HG02840 (cell line): ENCODE measurements at regions not wholly inside any gene's neighbourhood (a gene's known extent, or its start where the extent isn't known, plus 50 kb on each side); places are given as distances from the start of the nearest gene placed in this dataset.
"Not testable (repeated sequence)": the region's sequence is repeated elsewhere in the genome, so short reads cannot be mapped to it uniquely, and the experiment has no call there.

Source experiments
- ATAC-seq: cut with Tn5 transposase; IDR thresholded peaks from one replicate; pipeline ENCODE4 v1.9.1; 2021; ENCODE audit warnings: mild to moderate bottlenecking, moderate library complexity, moderate number of reproducible peaks; ENCODE audit not compliant: unreplicated experiment, low FRiP score

DNA sequence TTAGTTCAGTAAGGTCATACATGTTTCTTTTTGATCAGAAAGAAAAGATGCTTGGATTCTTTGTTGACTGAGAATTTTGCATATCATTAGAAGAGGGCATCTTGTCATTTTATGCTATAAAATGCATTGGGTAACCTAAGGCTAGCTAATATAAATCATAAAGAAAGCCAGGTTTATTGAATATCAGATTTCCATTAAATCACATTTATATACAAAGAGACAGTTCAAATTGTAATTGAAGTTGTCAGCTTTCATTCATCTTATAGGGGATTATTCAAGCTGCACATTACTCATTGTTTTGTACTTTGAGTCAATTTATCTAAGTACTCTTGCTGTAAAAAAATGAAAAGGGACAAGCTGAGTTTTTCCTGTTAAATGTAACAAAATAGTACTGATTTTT lies 259.1 kb upstream of the CDH12 start:
- no peak for ATAC-seq

DNA sequence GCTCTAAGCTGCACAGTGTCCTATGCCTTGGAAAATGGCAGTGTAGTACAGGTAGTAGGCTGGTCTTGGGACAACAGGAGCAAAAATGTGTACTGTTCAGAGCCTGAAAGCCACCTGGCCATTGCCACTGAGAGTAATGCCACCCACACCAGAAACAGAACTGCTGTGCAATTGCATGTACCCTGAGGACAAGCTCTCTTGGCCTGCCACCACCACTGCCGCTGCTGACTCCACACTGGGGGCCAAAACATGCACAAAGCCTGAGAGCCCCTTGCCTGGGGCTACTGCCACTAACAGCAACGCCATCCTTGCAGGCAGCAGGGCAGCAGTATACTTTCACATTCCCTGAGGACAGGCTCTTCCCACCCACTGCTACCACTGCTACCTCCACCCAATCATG lies 251.9 kb upstream of the CDH12 start:
- ATAC-seq = no peak

DNA sequence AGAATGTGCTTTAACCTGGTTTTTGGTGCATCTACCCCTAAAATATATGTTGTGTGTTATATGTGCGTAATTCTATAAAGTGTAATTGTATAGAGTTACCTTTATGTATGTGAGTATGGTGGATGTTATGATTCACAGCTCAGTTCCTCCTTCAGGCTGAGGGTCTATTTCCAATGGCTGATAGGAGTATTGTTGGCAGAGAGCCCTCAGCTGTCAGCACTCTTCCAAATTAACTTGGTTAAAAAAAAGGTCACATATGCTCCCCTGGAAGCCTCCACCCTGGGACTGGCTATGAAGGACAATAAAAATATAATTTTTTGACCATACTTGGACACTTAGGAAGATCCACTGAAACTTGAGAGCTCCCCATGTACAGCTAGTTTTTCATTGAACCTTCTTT lies 250.4 kb upstream of the CDH12 start:
- ATAC-seq = no peak

DNA sequence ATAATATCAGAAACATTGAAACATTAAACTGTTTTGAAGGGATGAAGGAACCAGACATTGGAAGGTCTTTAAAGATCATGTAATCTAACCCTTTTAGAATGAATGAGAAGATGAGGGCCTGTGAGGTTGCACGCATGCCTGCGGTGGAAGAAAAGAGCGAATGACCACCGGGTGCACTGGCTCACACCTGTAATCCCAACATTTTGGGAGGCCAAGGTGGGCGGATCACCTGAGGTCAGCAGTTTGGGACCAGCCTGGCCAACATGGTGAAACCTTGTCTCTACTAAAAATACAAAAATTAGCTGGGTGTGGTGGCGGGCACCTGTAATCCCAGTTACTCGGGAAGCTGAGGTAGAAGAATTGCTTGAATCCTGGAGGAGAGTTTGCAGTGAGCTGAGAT lies 242.3 kb upstream of the CDH12 start:
- ATAC-seq = not testable (repeated sequence)

DNA sequence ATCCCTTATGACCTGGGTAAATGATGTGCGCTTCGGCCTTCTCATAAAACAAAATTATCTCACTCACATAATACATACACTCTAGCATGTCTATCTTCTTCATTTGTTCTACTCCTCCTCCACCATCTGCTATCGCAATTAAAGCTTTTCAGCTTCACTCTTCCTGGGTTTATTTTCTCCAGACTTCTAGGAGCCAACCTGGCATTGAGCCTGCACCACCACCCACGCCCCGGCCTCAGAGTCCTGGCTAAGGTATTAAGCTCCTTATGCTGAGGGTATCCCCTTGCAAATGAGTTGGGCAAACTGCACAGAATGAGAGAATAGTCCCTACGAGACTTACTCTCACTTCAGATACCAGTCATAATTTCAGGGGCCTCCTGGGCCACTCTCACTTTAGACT lies 236.1 kb upstream of the CDH12 start:
- no peak for ATAC-seq

DNA sequence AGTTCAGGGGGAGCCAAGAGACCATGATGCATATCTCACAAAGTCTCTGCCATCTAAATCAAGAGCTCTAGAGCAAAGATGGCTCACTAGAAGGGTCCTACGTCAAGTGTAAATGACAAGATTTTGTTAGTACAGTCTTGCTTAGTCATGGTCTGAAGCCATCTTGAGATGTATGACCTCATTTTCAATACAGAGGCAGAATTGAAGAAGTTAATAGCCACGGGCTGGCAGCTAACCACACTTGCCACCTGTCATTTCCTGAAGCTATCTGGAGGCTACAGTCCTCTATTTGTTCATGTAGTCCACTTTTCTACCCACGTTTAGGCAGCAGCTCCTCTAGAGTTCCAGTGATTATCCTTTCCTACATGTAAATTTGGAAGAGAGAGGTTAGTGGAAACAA lies 231.7 kb upstream of the CDH12 start:
- ATAC-seq = no peak

DNA sequence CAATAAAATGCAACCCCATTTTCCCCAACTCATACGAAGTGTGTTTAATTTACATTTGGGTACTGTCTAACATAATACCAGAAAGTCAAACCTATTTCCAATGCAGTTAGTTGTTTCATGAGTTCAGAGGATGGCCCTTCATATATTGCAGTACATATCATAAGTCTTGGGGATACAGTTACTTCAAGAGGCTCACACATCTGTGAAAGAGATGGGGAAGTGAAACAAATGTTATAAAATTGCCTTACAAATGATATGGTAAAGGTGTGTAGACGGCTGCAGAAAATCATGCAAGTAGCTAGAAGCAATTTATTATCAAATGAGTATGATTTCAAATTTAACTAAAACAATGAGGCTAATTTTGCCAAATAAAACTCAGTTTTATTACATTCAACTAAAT lies 219.0 kb upstream of the CDH12 start:
- ATAC-seq = no peak

DNA sequence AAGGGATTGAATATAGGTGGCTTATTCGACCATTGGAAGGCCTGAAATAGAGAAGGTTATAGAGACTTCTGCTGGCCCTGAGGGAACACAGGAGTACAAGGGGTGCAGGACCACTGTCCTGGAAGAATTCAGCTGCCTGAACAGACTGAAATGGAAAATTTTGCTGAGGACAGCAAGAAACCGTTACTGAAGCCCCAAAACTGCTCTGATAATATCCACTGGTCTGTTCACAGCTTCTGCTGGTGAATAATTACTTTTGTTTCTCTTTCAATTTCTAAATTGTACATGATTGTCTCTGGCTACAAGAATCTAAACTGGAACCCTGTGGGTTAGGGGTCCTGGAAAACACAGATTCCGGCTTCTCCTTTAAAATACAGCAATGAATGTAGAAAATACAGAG lies 218.5 kb upstream of the CDH12 start:
- ATAC-seq = no peak

DNA sequence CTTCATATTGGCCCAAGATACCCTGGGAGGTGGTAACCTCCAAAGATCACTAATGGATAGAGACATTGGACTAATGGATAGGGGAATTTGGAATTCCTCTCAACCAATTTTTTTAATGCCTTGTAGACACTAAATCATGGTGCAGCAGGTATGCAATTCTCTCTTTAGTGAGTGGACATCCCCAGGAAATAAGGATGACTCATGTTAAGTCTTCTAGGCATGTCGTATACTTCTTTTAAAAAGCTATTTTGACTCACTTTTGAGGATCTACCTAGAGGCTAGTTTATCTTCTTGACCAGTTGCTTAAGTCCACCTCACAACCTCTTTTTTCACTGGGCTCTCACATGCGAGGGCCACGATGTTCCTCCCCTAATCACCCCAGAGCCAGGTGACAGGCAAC lies 211.6 kb upstream of the CDH12 start:
- ATAC-seq = no peak

DNA sequence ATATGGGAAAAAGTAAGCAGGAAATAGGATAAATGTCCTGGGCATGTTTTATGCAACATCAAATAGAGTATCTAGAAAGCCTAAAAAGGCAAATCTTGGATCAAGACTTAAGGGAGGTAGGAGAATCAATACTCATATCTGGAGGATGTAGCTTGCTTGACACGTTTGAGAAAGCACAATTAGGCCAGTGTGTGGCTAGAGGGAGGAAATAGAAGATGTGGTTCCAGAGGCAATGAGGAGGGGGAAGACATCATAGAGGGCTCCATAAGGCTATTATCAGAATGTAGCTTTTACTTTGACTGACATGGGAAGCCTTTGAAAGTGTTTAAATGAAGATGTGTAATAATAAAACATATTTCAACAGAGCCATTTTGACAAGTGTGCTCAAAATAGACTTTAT lies 200.7 kb upstream of the CDH12 start:
- ATAC-seq = no peak

DNA sequence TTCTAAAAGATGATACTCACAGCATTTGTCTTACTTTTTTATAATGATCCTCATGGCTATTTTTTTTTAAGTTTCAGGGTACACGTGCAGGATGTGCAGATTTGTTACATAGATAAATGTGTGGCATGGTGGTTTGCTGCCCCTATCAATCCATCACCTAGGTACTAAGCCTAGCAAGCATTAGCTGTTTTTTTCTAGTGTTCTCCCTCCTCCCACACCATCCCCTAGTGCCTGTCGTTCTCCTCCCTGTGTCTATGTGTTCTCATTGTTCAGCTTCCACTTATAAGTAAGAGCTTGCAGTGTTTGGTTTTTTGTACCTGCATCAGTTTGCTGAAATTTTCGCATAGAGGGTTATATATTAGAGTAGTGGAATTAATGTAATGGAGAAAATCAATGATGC lies 189.1 kb upstream of the CDH12 start:
- ATAC-seq = no peak

DNA sequence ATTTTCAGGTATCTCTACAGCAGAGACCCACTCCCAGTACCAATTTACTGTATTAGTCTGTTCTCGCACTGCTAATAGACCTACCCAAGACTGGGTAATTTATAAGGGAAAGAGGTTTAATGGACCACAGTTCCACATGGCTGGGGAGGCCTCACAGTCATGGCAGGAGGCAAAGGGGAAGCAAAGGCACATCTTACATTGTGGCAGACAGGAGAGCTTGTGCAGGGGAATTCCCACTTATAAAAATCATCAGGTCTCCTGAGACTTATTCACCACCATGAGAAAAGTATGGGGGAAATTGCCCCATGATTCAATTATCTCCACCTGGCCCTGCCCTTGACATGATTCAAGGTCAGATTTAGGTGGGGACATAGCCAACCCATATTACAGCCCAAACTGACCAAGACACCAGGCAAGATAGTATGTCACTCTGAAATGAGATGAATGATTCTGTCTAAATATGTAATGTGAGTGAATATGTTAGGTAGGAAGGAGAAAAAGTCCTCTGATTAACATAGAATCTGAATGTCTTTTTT lies 182.5 kb upstream of the CDH12 start:
- ATAC-seq = no peak

DNA sequence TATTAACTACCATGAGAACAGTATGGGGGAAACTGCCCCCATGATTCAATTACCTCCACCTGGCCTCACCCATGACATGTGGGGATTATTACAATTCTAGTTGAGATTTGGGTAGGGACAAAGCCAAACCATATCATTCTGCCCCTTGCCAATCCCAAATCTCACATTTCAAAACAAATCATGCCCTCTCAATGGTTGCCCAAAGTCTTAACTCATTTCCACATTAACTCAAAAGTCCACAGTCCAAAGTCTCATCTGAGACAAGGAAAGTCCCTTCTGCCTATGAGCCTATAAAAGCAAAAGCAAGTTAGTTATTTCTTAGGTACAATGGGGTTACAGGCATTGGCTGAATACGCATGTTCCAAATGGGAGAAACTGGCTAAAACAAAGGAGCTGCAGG lies 180.7 kb upstream of the CDH12 start:
- no peak for ATAC-seq

DNA sequence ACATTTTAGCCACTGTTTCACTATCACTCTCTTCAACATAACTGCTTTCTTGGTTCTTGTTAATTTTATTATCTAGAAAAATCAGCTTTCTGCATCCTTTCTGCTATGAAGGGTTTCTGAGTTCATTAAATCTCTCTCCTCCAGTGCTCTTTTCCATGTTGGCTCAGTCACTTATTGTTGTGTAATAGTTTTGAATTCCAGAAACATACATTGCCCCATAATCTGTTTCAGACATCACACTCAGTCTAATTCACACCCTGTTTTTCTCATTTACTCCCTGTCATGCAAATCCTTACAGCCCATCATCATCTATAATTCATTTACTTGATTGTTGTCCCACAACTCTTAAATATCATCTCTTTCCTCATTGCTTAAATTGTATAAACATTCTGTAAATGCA lies 176.1 kb upstream of the CDH12 start:
- ATAC-seq = no peak

DNA sequence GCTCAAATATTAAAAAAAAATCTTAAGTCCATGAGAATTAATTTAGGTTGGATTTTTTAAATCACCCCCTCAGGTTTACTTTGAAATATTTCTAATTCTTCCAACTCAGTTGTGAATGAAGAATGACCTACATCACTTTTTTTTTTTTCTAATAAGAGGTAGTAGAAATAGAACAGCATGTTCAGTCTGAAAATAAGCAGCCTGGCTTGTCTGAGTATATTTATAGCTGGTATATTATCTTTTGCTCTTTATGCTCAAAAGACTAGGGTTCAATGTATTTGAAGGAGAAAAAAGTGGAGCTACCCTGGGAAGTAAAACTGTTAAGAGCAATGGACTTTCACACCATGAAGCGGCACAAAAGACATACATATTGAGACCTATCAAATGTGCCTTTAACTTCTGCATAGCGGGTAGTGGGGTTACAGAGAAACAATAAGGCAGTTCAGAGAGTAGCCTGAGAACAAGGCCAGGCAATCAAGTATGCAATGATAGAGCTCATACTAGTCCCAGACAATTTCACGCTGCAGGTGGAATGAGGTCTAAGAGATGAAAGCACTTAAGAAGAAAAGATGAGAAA lies 175.4 kb upstream of the CDH12 start:
- no peak for ATAC-seq

DNA sequence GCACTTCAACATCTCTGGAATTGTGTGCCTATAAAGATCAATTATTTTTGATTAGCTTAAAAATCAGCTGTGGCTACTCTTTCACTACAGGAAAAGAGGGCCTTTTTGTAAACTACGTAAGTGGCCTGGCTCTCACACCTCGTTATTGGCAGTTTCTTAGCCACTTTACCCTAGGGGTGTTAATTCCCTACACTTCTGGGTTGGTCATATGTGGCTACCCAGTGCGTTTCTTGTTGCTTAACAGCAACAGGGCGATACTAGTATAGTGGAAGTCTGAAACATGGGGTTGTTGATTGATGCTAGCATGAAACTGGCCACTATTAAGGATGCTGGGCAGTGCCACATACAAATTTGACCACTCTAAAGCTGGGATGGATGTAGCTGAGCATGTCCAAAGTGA lies 174.7 kb upstream of the CDH12 start:
- no peak for ATAC-seq

DNA sequence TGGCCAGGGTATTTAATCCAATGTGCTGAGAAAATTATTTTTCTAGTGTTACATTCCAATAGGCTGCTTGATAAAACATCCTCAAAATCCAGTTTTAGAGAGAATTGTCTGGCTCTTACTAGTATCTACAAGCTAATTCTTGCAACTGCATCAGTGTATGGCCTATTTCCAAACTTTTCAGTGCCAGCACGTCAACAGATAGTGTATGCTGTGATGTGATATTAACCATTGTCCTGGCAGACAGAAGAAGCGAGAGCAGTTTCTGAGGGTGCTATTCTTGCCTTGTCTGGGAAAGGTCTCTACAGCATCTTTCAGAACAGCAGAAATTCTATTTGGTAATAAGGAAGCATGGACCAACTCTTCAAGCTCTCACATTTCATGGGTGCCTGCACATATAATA lies 174.2 kb upstream of the CDH12 start:
- ATAC-seq = no peak

DNA sequence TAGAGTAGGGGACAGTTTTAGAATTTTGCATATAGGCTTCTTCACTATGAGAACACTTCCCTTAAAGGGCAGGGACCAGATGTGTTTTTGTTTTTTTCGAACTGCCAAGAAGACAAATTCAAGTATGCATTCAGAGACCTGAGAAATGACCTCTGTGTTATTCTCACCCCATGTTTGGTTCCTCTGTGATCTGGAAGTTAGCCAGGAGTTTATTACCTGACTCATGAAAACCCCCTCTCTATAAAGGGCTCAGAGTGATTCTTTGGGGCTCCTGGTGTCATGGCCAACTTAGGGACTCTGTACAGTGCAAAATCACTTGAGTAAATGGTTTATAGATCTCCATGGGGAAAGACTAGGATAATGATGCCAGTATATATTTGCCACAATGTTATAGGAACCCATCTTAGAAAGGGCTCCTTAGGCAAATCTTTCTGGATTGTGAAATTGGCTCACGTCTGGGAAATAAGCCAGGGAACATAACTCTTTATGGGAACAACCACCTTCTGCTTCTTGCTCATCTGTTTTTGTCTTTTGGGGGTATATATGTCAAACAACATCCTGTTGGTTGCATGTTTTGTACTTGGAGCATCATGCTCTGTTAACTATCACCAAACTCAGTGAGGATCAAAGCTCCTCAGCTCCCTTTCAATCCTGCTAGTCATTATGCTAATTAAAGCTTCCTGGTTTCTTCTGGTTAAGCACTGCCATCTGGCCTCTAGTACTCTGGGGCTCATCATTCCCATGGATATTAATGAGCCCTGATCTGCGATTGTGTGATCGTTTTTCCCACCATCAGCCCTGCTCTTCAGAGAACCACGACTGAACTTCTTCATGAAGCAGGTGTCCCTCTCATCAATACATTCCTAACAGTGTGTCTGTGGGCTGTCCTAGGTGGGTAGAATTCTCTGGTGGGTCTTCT lies 173.4 kb upstream of the CDH12 start:
- ATAC-seq = no peak

DNA sequence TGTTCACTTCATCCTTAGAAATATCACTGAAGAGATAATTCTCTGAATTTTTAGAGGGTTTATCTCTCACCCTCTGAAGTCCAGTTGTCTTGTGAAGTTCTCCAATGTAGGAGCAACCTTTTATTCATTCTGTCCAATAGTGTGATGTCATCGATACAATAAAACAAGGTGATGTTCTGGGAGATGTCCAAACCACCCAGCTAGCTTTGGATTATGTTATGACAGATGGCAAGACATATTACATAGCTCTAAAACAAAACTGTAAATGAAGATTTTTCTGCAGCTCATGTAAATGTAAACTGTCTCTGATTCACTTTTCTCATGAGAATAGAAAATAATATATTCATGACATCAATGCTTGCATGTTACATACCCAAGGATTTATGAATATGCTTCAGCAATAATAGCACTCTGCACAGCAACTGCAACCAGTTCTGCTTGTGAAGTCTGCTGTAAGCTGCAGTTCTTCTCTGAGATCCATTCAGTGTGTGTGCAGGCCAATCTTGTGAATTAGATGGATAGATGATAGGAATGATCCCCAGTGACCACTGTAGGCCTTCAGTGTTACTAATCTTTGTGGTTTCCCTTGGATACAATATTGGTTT lies 172.6 kb upstream of the CDH12 start:
- no peak for ATAC-seq

DNA sequence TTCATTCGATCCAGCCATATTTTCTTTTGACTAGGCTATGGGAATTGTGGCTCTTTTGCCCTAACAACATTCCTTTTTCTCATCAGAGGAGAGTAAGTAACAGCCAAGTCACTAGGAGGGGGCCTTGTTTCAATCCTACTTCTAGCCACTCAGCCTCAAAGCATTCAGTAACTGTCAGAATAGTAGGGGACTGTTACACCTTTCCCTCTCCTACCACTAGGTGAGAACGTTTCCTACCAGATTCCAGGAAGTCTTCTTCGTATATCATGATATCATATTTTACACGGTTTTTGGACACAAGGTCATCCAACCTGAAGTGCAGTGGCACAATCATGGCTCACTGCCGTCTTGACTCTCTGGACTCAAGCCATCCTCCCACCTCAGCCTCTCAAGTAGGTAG lies 171.3 kb upstream of the CDH12 start:
- no peak for ATAC-seq

DNA sequence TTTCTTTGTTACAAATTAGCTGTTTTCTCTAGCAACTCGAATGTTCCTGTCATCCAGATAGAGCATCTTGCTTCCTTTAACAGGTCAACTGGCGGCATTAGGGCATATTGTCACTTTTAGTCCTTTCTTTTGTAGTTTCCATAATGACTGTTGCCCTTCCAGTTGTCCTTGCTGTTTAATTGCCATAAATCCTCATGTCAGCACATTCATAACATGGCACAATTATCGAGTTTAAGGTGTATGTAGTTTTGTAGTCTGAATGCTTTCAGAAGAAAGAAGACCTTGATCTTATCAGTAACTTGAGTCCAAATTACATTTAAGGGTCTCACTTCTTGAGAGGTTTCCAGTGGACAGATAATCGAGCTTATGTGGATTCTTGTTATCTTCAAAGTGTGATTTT lies 161.7 kb upstream of the CDH12 start:
- ATAC-seq = no peak

DNA sequence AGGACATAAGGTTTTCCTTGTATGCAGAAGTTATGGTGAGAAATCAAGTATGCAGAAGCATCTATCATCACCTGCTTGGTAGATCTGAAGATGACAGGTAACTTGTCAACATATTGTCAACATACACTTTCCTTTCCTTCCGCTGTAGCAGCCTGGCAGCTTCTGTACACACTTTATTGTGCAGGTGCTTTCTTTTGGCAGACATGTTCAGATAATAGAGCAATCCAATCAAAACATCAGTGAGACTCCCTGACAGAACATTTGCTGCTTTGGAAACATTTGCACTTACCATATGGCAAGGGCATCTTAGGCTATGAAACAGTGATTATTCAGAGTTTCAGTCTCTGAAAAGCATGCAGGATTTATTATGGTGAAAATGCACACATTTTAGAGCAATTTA lies 161.1 kb upstream of the CDH12 start:
- no peak for ATAC-seq
